Middle frontal gyrus (tissue), 1 donor: ENCODE measurements at regions not wholly inside any gene's neighbourhood (a gene's known extent, or its start where the extent isn't known, plus 50 kb on each side); places are given as distances from the start of the nearest gene placed in this dataset.

ENCODE experiments used
- DNase-seq: peaks from one replicate; pipeline ENCODE4 v3.0.0-alpha.2; 2015; ENCODE audit warnings: low spot score; ENCODE audit errors: extremely low spot score

DNA sequence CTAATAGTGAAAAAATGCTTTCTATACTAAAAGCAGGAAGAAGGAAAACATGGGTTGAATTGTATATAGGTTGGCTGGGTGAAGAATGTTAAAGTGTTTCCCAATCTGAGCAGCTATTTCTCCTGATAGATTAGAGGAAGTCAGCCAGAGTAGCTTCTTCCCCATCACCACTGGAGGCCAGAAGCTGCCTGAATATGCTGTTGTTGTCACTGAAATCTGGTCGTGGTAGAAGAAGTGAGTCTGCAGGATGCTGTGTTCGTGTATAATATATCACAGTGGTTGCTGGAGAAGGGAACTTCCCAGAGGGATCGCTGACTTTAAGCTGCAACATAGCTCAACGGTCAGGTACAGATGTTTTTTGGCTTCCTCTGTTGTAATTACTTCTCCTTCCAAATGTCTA is 247.5 kb upstream of the LRATD1 start:
- no peak for DNase-seq

DNA sequence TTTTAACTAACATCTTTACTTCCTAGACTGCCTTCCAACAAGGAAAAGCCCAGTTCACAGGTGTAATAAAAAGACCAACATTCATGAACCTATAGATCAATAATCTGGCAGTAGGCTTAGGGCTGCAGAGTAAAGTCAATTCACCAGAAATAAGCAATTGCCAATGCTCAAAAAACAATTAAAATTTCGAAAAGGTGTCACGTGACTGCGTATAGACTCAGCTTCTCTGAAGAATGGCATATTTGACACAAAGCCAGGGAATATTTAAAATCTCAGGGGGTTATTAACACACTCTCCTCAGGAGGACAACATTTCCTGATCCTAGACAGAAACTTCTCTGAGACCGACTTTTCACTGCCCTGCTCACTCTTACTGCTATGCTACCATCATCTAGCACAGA is 245.2 kb upstream of the LRATD1 start:
- DNase-seq, result no peak

DNA sequence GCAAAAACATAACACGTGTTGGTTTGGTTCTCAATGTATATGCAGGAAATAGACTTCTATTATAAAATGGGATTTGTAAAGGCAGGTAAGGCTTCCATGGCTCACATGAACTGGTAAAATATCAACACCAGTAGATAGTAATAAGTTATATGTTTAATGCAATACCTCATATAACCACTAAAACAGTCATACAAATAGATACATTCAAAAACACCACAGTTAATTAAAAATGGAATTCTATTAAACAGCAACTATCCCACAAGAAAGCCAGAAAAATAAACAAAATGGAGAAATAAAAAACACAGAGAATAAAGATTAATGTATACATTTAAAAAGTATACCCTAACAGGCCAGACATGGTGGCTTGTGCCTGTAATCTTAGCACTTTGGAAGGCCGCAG is 243.8 kb upstream of the LRATD1 start:
- DNase-seq, result no peak

DNA sequence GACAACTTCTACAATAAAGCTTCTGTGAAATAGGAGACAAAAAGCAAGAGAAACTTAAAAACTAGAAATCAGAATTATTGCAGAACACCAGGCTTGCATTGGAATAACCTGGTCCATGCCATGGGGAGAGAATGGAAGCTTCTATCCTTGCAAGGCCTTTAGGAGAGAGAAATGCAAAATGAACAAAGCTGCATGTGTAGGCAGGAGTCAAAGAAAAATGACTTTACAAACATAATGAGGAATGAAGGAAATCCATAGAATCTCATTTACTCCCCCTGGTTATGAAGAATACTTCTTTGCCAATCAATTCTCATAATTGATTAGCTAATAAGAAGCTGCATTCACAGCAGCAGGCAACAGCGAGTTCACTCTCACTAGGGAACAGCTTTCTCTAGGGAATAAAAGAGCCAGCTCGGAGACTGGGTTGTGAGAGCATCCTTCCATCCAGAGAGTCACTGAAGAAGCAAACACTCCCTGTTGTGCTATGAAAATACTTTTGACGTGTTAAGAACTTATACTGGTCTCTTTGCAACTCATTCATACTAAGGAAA is 235.9 kb upstream of the LRATD1 start:
- DNase-seq, result no peak

DNA sequence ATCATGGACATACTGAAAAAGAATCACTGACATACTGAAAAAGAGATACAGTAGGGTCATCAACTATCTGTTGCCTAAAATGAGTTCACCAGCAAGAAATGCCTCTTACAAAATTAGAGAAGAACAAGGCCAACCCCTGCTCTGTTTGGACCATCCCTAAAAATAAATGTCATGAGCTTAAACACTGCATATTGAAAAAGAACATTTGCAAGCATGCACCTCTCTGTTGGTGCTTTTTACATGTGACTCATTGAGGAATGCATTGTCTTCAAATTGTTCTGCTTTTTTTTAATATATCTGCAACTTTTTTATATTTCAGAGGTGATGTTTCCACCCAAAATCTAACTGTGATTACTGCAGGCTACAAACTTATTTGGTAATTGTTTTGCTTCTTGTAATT is 233.9 kb upstream of the LRATD1 start:
- DNase-seq, result no peak

DNA sequence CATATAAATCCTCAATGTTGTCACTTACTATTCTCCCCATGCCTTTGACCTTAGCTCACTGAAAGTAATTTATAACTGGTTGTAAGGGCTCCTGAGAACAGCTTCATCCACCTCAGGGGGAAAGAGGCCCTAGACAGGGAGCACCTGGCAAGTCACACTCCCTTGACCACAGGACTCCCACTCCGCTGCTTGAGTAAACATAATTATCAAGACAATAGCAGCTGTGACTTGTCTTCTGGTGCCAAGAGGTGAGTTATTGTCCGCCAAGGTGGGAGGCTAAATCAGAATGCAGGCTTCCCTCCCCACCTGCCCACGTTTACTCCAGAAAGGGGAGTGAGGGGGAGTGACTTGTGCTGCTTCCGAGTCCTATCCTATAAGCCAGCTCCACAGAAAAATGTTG is 230.6 kb upstream of the LRATD1 start:
- DNase-seq, result no peak

DNA sequence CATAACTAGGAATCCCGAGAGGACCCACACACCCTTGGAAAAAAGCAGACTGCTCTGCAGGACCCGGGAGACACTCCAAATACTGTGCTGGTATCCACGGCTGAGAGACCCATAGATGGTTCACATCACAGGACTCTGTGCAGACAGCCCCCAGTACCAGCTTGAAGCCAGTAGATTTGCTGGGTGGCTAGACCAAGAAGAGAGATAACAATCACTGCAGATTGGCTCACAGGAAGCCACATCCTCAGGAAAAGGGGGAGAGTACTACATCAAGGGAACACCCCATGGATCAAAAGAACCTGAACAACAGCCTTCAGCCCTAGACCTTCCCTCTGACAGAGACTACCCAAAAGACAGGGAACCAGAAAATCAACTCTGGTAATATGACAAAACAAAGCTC is 223.8 kb upstream of the LRATD1 start:
- no peak for DNase-seq

DNA sequence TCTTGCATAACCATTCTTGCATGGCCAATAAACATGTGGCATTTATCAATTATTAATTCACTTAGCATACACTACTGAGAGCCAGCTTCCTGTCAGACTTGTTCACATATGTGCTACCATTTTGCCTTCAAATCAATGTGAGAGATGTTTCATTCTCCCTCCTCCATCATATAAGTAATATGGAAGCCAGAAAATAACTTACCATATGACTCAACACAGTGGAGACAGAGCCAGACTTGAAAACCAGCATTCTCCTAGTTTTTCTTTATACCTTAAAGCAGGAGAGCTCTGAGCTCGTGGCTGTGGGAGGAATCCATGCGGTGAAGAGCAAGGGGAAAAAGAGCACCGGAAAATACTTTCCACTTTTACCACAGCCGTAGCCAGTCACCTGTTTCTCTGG is 215.0 kb upstream of the LRATD1 start:
- no peak for DNase-seq

DNA sequence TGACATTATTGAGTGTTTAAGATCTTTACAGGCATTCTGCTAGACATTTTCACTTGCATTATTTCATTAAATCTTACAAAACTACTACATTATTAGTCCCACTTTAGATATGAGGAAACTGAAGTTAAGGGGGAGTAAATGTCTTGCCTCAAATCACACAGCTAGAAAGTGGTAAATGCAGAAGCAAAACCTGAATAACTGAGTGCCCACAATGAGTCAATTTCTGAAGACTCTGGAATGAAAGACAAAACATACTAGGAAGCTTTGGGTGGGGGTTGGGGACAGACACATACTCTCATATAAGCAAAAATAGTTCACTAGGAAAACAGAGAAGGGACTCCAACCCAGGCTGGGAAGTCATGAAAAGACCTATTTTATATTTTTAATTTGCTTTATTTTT is 214.4 kb upstream of the LRATD1 start:
- DNase-seq, result no peak

DNA sequence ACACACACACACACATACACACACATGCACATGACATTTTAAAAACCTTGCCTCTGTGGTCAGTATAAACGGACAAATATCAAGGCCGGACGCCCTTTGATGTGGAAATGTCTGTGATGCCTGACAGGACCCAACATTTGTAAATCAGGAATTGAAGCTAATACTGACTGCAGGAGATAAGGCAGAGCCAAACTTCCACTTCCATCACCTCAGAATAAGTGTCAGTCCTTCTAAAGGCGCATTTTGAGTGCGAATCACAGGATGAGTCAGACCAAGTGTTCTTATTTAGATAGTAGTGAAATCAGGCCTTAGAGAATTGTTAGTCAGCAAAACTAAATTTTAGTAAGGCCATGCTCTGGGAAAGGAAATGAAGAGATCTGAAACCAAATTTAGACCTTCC is 211.7 kb upstream of the LRATD1 start:
- peak; percentile 44 for DNase-seq

DNA sequence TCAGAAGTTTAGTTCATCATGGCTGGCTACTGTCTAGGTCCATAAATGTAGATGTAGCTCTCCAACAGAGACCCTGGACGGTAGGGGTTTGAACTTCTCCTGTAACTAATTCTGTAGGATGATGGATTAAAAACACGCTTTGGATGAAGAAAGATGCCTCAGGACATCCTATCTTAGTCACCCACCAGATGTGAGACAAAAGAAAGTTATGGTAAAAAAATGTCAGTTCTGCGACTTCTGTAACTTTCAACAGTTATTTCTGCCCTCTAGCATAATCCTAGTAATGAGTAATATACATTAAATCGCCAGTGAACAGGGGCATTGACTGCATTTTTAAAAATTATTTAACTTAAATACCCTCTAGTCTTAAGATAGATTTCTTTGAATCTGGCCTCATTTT is 210.1 kb upstream of the LRATD1 start:
- DNase-seq, result no peak

DNA sequence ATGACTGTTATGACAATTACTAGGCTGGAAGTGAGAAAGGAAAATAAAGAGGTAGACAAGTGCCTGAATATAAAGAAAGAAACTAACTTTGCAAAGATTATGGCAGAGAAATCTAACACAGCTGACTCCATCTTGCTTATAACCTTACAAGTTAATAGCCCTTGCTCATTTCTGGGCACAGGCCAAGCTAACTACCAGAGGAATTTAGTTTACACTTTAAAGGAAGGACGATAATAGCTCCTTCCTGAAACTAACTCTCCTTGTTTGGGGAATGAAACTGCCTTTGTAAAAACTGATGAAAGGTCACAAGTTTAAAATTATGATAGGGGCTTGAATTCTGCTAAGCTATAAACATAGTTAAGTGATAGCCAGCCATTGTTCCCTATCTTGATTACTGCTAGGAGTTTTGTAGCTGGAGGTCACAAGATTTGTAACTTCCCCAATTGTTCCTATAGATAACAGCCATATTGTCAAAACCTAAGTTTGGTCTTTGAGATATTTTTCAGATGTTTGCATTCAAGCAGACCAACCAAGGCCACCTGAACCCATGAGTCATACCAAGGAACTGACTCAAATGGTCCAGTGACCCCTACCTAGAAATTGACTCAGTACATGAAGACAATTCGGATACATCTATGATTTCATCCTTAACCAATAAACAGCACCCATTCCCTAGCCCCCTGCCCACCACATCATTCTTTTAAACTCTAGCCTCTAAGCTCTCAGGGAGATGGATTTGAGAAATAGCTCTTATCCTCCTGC is 209.2 kb upstream of the LRATD1 start:
- no peak for DNase-seq

DNA sequence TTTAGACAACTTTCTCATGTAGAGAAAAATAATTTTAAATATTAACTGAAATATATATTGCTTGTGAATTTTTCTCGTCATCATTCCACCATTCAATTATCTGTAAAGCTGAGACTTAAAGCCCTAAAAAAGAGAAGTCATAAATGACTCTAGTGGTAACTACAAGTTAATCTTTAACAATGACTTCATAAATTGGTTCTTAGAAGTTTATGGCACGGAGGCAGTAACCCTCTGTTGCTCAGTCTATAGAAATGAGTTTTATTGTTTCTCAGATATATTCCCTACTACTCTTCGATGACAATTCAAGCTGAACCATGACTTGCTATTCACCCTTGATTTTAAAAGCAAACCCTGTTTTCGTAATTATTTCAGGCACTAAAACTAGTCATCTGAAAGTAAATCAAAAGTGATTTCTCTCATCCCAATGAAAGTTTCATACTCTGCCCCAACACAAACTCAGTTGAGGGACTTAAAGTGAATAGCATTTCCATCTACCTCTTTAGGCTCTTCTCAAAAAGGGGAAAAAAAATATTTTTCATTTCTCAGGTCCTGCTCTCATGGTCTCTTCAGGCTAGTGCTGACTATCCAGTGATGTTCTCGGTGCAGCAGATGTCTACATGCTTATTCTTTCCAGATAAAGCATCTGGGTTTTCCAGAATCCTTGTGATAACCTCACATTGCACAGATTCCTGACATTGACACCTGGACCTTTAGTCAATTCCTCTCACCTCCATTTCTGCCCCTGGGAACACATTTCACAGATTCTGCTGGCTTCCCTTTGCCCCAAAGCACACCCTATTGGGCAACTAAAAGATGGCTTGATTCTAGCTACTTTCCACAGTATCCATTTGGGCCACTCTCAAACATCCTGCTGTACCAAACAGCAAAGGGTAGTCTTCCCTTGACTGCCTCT is 207.8 kb upstream of the LRATD1 start:
- DNase-seq, result no peak

DNA sequence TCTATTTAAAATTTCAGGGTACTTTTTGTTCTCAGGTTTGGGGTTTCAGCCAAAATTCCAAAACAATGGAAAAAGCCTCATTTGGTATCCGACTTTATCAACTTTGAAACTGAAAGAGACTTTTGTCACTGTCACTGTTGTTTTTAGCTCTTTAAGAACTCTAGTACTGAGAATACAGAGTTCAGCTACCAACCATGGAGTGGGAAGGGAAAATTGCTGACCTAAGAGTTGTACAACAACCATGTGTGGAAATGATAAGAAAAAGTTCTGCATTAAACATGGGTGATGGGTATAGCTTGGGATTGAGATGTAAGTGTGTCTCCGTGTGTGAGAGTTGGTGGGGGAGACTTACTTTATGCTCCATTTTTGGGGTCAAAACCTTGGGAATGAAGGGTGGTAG is 206.6 kb upstream of the LRATD1 start:
- DNase-seq, result no peak

DNA sequence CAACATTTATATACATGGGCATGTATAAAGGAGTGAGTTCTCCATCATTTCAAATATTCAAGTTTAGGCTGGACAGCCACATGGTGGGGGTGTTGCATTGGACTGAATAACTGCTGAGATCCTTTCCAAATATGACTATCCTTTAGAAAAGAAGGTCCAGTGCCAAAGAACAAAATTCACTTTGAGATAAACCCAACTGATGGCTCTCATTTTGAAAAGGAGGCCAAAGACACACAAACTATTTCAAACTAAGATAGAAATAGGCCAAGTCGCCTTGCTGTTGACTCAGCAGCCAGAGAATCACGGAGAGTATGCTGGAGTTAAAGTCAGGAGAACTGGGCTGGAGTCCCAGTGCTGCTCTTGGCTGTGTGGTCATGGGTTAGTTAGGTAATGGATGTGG is 204.5 kb upstream of the LRATD1 start:
- DNase-seq, result no peak

DNA sequence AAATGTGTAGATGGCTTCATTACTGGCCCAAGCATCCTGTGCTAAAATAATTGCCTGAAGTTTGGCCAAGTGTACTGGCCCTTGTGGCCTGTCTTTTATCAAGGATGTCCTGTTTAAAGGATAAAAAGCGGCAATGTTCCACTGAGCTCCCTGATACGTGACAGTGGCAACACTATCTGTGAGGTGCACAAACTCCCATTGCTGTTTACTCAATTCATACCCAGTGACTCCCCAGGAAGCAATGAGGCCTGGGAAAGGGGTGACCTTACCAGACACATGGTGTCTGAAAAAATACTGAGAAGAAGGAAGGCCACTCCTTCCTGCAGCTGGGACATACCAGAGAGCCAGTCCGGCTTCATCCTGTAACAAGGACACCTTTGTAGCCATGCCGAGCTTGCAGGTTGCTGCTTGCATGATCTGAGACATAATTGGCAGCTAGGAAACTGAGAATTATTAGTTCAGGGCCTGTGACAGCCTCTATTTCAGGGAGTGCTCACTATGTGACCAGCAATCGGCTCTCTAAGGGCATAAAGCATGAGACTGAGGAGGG is 198.5 kb upstream of the LRATD1 start:
- no peak for DNase-seq

DNA sequence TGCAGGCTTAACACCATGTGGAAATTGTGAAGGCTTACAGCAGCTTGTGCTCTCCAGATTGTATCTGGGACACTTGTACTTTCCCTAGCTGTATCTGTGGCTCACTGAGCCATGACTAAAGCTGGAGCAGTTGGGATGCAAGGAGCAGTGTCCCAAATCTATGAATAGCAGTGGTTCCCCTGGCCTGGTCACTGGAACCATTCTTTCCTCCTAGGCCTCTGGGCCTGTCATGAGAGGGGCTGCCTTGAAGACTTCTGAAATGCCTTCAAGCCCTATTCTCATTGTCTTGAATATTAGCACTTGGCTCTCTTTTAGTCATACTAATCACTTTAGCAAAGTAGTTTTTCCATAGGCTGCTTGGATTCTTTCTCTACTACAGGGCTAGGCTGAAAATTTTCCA is 186.8 kb upstream of the LRATD1 start:
- DNase-seq, result no peak

DNA sequence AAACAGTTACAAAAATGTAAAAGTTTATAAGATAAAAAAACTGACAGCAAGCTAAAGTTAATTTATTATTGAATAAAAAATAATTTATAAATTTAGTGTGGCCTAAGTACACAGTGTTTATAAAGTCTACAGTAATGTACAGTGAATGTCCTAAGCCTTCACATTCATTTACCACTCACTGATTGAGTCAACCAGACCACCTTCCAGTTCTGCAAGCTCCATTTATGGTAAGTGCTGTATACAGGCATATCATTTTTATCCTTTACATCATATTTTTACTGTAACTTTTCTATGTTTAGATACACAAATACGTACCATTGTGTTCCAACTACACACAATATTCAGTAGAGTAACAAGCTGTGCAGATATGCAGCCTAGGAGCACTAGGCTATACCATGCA is 184.2 kb upstream of the LRATD1 start:
- DNase-seq, result no peak

DNA sequence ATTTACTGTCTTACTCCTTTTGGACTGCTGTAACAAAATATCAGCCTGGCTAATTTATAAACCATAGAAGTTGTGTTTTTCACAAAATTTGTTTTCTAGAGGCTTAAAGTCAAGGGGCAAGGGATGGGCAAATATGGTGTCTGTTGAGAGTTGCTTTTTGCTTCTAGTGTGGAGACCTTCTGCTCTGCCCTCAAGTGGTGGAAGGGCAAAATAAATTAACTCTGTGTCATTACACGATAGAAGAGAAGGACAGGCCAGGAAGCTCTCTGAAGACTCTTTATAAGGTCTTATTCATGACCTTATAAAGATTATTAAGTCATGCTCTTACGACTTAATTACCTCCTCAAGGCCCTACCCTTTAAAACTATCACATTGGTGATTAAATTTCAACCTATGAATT is 181.2 kb upstream of the LRATD1 start:
- DNase-seq, result no peak

DNA sequence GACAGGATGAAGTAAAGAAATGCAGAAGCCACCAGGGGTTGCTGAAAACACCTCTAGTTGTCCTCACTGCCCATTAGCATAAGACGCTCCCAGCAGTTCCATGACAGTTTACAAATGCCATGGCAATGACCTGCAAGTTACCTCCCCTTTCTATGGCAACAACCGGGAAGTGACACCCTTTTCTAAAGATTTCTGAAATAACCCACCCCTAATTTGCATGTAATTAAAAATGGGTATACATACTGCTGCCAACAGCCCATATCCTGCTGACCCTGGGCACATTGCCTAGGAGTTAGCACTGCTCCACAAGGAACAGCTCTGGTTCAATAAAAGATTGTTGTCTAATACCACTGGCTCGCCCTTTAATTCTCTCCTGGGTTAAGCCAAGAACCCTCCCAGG is 178.3 kb upstream of the LRATD1 start:
- no peak for DNase-seq

DNA sequence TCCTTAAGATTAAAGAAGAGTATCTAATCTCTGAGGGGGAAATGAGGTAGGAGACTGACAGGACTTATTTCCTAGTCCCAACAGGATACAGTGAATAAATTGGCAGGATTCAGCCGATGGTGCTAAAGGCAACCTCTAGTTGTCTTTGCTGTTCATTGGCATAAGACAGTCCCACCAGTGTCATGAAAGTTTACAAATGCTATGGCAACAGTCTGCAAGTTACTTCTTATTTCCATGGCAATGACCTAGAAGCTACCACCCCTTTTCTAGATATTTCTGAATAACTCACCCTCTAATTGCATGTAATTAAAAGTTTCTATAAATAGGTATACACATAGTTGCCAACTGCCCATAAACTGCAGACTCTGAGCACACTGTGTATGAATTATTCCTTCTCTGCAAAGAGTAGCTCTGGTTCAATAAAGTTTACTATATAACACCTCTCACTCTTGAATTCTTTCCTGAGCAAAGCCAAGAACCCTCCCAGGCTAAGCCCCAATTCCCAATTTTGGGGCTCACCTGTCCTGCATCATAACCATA is 172.7 kb upstream of the LRATD1 start:
- DNase-seq, result no peak

DNA sequence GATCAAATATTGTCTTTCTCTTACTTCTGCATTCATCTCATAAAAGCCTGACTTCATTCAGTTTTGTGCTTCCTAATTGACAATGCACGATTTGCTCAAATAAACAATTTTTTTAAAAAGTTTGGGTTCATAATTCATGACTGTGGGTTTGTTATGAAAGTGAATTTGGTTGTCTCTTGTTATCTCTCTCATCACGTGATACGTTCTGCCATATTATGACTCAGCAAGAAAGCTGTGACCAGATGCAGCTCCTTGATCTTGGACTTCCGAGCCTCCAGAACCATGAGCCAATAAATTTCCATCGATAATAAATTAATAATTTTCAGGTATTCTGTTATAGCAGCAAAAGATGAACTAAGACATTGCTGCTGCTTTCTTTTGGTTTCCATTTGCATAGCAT is 156.5 kb upstream of the LRATD1 start:
- DNase-seq, result no peak
